ENCODE measurements at regions not wholly inside any gene's neighbourhood (a gene's known extent, or its start where the extent isn't known, plus 50 kb on each side); places are given as distances from the start of the nearest gene placed in this dataset.

- no peak for DNase-seq
These were observed 144.7 kb upstream of the COPS8 start for GRCh38 chr2:236940916-236941520.

GRCh38 chr2:236941551-236941950, 144.1 kb upstream of the COPS8 start:
- DNase-seq = no peak

DNA sequence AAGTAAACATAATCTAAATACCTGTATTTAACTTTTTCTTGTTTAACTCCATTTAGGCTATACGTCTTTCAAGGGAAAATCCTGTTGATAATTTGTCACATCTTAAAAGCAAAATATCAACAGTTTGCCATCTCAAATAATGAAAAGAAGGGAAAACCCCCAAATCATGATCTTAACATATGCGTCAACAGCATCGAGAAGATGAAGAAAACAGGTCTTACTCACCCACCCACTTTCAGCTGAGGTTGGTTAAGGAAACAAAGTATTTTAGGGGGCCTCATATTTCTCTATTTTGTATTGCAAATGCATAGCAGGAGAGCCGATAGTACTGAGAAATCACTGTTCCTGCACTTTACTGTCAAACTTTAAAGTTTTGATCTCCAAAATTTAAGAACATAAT, 143.1 kb upstream of the COPS8 start:
- no peak for DNase-seq

DNA sequence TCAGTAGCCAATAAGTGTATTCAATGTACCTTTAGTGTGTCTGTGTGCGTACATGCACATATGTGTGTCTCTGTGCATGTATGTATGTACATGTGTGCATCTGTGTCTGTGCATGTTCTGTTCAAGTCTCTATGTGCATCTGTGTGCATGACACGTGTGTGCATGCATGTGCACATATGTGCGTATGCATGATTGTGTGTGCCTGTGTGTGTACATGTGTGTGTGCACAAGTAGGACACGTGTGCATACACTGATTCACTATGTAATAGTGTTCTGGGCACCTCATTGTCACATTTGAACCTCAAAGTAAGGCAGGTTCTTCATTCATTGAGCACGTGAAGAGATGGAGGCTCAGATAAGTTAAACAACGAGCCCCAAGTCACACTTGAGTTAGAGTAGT, 142.6 kb upstream of the COPS8 start:
- DNase-seq = no peak

DNA sequence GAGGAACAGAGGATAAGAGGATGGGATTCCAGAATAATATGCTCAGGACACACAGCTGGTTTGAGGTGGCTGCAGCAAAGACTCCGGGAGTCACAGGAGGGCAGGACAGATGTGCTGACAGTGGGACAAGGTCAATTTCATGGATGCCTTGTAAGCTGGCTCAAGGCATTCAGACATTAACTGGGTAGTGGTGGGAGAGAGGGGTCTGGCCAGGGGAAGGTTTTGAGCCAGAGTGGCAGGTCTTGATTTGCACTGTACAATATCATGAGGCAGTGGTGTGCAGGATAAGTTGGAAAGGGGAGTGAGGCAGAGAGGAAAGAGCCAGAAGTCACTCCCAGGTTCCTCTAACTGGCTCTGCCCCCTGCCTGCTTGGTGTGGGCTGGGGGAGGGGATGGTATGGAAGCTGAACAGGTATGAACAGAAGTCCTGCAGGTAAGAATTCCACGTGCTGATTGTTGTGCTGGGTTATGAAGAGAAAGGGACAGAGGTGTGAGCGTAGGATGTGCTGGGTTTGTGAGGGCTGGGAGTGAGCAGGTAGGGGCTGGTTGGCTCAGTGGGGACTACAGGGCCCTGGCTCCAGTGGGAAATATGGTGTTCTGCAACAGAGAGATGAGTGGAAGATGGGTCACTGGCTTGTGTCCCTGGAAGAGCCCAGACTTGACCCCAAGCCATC, 141.7 kb upstream of the COPS8 start:
- DNase-seq = no peak

DNA sequence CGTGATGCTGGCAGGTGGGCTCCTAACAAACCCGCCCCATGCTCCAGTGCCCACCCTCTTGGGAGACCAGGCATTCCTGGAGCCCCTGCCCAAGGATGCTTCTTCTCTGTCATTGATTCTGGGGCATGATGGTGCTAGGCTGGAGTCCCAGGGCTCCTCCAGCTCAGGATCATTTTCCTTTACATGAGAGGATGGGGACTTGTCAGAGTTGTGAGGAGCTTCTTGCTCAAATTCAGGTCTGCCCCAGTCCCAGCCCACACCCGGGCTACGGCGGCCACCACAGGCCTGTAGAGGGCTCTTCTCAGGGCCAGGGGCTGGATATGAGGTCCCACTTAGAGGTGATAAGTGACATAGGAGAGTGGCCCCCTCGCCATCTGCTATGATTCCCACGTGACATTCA, 141.1 kb upstream of the COPS8 start:
- no peak for DNase-seq

- no peak for DNase-seq
These were observed 140.2 kb upstream of the COPS8 start for GRCh38 chr2:236945431-236946016.

DNA sequence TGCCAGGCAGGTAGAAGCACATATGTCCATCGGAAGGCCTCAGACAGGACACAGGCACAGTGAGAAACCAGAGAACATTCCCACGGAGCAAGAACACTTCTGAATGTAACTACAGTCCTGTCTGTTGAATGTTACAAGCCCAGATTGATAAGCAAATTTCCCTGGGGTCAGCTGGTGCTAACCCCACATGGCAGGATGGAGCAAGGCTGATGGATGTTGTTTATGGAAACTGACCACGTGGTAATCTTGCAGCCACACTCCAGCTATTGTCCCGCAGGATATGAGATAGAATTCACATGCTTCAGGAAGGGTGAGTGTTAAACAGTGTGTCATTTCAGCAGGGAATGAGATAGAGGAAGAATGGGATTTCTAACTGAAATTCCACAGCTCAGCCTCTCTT, 138.8 kb upstream of the COPS8 start:
- no peak for DNase-seq

DNA sequence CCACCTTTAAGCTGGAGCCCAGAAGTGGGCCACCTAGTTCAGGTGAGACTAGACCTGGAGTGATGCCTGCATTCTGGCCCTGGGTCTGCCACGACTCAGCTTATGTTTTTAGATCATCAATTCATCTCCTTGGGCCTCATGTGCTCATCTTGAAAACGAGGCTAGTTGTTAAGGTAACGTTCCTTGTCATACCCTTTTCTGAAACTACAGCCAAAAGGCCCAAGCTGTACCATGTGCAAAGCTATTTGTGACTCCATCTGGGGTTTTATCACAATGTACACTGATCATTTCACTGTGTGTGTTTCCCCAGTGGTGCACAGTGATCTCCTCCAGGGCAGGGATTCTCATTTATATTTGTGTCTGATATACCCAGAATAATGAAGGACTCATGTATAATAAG, 138.4 kb upstream of the COPS8 start:
- DNase-seq = no peak

- no peak for DNase-seq
These were observed 137.8 kb upstream of the COPS8 start for GRCh38 chr2:236947896-236948295.

DNA sequence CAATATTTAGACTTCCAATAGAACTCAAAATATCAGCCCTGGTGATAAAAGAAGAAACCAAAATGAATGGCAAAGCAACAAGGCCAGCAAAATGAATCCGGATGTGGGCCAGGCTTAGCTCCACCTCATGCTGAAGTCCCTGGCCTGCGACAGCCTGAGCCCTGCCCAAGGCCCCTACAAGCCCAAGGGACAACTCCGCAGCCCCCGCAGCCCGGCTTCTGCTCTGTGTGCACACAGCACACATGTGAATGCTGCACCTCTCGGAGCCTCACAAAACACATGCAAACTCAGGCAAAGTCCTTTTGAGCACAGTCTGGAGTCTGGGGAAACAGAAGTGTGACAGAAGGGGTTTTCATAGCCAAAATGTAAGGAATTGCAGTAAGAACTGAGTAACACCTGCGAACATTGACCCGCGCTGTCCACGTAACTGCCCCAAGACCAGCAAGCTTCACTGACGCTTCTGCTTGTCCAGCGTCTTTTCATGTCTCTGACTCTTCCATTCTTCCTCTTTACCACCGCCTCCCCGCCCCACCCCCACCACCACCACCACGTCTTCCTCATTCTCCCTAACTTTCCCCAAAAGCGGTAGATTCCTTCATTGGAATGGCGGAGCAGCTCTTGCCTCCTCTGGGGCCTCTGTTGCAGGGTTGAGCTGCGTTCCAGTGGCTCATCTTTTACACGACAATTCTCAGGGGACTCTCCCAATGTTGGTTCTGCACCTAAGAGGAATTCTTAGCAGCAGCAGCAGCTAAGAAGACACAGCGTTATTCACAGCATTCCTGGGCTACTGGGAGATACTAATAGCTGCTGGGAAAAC, 136.4 kb upstream of the COPS8 start:
- no peak for DNase-seq

GRCh38 chr2:236951830-236952475, 133.7 kb upstream of the COPS8 start:
- no peak for DNase-seq

- no peak for DNase-seq
These were observed 131.0 kb upstream of the COPS8 start for GRCh38 chr2:236954641-236955040.

- DNase-seq = no peak
These were observed 130.1 kb upstream of the COPS8 start for GRCh38 chr2:236955521-236956030.

GRCh38 chr2:236956031-236956618, 129.6 kb upstream of the COPS8 start:
- DNase-seq = no peak

GRCh38 chr2:236956641-236957040, 129.0 kb upstream of the COPS8 start:
- DNase-seq = no peak

DNA sequence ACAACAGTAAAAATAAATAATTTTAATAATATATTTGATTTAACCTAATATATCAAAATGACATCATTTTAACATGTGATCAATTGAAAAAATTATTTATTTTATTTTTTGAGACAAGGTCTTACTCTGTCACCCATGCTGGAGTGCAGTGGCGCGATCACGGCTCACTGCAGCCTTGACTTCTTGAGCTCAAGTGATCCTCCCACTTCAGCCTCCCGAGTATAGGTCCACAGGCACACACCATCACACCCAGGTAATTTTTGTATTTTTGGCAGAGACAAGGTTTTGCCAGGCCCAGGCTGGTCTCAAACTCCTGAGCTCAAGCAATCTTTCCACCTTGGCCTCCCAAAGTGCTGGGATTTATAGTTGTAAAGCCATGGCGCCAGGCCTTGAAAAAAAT, 126.7 kb upstream of the COPS8 start:
- no peak for DNase-seq

GRCh38 chr2:236959876-236960275, 125.8 kb upstream of the COPS8 start:
- DNase-seq = no peak

DNA sequence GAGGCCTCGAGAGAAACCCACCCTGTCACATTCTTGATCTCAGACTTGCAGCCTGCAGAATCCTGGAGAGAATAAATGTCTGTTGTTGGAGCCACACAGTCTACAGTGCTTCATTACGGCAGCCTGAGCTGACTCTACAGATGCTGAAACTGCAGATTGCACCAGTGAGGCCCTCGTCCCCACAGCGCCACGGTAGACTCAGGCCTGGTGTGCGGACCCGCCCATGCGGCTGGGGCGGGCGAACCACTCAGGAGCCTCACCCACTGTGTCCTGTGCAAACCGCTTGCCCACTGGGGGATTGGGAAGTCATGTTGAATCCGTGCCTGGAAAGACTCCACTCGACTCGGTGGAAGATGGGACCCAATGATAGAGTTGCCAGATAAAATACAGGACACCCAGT, 125.2 kb upstream of the COPS8 start:
- no peak for DNase-seq

- DNase-seq = no peak
These were observed 122.9 kb upstream of the COPS8 start for GRCh38 chr2:236962816-236963215.

DNA sequence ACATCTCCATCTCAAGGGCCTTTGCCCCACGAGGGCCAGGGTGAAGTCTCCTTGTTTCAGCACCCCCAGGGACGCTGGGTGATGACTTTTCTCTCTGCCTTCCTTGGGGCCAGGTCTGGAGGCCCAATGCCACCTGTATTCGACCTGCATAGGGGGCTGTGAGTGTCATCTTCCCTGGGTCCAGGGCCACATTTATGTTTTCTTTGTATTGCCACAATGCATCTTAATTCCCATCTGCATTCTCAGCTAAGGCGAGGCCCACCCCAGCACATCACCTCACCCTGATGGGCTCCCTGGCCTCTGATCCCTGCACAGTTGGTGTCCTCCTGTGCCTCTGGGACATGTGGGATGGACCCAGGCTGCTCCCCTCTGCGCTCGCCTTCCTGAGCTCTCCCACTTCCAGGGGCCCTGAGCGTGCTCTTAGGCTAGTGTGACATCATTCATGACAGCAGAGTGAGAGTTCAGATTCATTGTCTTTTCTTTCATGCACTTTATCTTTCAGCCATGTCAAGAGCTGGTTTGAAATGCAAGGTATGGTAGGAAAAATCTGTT, 122.0 kb upstream of the COPS8 start:
- no peak for DNase-seq

DNA sequence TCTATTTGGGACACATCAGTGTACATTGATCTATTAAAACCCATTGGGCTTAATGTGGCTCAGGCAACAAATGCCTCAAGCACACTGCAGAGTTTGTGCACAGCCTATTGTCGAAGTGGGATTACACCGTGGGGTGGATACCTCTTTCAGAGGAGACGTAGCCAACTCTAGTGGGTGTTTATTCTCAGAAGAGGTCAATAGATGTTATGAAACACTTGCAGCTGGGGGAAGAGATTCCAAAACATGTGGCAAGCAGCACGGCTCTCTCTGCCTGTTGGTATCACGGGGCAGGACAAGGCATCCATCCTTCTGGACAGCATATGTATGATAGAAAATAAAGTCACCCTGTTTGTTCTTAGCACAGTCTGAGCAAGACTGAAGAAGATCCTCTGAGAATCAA, 121.4 kb upstream of the COPS8 start:
- no peak for DNase-seq
